ENCODE measurements at regions not wholly inside any gene's neighbourhood (a gene's known extent, or its start where the extent isn't known, plus 50 kb on each side); places are given as distances from the start of the nearest gene placed in this dataset.

DNA sequence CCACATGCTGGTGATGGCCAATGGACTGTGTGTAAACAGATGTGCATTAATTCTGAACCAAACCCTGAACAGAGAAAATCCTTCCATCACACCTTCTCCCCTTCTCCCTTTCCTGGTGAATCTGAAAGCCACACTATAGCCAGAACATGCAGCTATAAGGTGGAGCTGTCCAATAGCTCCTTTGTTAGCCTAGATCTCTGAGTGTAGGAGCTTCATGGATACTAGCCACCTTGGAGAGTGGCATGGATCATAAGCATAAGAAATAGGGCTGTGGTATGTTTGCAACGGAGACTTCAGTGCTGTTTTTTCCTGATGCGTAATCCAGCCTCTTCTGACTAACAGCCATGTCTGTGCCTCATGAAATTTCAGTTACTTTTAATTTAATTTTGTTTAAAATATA lies 364.5 kb downstream of the BTG1 start:
- TF ChIP-seq EZH2 (IDR thresholded peaks at IDR 0.05; ENCODE audit: borderline replicate concordance) (no peak), EZH2phosphoT487 (IDR thresholded peaks at IDR 0.05; ENCODE audit: low read depth, severe bottlenecking, unreplicated experiment) (no peak)
- TF ChIP-seq, protein P1, sequence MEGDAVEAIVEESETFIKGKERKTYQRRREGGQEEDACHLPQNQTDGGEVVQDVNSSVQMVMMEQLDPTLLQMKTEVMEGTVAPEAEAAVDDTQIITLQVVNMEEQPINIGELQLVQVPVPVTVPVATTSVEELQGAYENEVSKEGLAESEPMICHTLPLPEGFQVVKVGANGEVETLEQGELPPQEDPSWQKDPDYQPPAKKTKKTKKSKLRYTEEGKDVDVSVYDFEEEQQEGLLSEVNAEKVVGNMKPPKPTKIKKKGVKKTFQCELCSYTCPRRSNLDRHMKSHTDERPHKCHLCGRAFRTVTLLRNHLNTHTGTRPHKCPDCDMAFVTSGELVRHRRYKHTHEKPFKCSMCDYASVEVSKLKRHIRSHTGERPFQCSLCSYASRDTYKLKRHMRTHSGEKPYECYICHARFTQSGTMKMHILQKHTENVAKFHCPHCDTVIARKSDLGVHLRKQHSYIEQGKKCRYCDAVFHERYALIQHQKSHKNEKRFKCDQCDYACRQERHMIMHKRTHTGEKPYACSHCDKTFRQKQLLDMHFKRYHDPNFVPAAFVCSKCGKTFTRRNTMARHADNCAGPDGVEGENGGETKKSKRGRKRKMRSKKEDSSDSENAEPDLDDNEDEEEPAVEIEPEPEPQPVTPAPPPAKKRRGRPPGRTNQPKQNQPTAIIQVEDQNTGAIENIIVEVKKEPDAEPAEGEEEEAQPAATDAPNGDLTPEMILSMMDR (IDR thresholded peaks at IDR 0.05; ENCODE audit: poor library complexity): no peak

All from hepatocyte (in vitro differentiated cells).